ENCODE measurements at regions not wholly inside any gene's neighbourhood (a gene's known extent, or its start where the extent isn't known, plus 50 kb on each side); places are given as distances from the start of the nearest gene placed in this dataset.

GRCh38 chr2:180238729-180239128 lies 231.6 kb upstream of the CWC22 start:
- TF ChIP-seq CTCF (IDR thresholded peaks at IDR 0.05 in 2 of 3, conservative IDR thresholded peaks at IDR 0.05 in 1 of 3; ENCODE audit: borderline replicate concordance in 1 of 3, insufficient read depth in 1 of 3, low read depth in 2 of 3, low read length in 2 of 3) (no peak), YY1 (IDR thresholded peaks at IDR 0.05; ENCODE audit: extremely low read depth, insufficient replicate concordance, low read depth, low read length) (no peak), POLR2AphosphoS5 (IDR thresholded peaks at IDR 0.05; ENCODE audit: low read depth, low read length) (no peak), EZH2phosphoT487 (IDR thresholded peaks at IDR 0.05; ENCODE audit: borderline replicate concordance) (no peak), EZH2 (IDR thresholded peaks at IDR 0.05) (no peak), POLR2A (IDR thresholded peaks at IDR 0.05; ENCODE audit: borderline replicate concordance, extremely low read depth, insufficient read depth, insufficient read length) (no peak), REST (IDR thresholded peaks at IDR 0.05; ENCODE audit: low read depth) (no peak)
